ENCODE measurements at regions not wholly inside any gene's neighbourhood (a gene's known extent, or its start where the extent isn't known, plus 50 kb on each side); places are given as distances from the start of the nearest gene placed in this dataset.

DNA sequence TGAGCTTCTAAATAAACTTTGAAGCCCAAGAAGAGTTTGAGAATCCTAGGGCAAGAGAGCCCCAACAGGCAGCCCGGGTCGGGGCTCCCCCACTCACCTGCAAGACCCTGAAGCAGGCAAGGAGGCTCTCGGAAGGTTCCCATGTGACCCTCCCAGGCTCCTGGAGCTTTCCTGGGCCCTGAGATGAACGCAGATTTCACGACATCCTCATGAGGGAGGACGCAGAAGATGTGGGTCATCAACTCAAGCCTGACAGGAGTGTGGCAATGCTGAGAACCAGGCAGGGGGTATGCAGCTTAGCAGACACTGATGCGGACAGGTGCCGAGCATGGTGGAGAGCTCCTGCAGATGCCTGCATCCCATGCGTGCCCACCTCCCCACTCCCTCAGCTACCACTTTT, 184.5 kb upstream of the SLC24A3 start:
- no peak overlapping the region for H3K9ac ChIP-seq (ENCODE audit: control insufficient read depth, extremely low read depth, insufficient read depth, low read length)
- dilution Hi-C loops (cut with MboI; ENCODE audit: extremely low pct_ligation_motif_present, low sequenced_read_pairs), result no loop called here
- H3K27ac ChIP-seq (ENCODE audit: control insufficient read depth, insufficient read depth, low read length), result no peak overlapping the region
- no peaks in the 10 kb centered on the region for H3K27me3 ChIP-seq (ENCODE audit: control insufficient read depth, extremely low read depth, insufficient read depth, low read length)
- no peak for TF ChIP-seq EZH2 (IDR thresholded peaks at IDR 0.05; ENCODE audit: low read length)
- TF ChIP-seq, protein P1, sequence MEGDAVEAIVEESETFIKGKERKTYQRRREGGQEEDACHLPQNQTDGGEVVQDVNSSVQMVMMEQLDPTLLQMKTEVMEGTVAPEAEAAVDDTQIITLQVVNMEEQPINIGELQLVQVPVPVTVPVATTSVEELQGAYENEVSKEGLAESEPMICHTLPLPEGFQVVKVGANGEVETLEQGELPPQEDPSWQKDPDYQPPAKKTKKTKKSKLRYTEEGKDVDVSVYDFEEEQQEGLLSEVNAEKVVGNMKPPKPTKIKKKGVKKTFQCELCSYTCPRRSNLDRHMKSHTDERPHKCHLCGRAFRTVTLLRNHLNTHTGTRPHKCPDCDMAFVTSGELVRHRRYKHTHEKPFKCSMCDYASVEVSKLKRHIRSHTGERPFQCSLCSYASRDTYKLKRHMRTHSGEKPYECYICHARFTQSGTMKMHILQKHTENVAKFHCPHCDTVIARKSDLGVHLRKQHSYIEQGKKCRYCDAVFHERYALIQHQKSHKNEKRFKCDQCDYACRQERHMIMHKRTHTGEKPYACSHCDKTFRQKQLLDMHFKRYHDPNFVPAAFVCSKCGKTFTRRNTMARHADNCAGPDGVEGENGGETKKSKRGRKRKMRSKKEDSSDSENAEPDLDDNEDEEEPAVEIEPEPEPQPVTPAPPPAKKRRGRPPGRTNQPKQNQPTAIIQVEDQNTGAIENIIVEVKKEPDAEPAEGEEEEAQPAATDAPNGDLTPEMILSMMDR (optimal IDR thresholded peaks at IDR 0.05 in 1 of 3, IDR thresholded peaks at IDR 0.05 in 1 of 3, conservative IDR thresholded peaks at IDR 0.05 in 1 of 3; ENCODE audit: extremely low read depth in 1 of 3, insufficient read depth in 2 of 3, low read length in 3 of 3), result no peak
- no peaks in the 10 kb centered on the region for H4K20me1 ChIP-seq (ENCODE audit: control insufficient read depth, extremely low read depth, insufficient read depth, low read length)
- no peak overlapping the region for H2AFZ ChIP-seq (ENCODE audit: control insufficient read depth, low read length)
- no peaks in the 10 kb centered on the region for H3K9me3 ChIP-seq (ENCODE audit: control insufficient read depth, low read depth, low read length)
- no peaks in the 10 kb centered on the region for H3K9me1 ChIP-seq (ENCODE audit: control insufficient read depth, extremely low read depth, insufficient read depth, low read length)
- H3K4me1 ChIP-seq (ENCODE audit: control insufficient read depth, extremely low read depth, insufficient read depth, low read length), result no peaks in the 10 kb centered on the region
- H3K79me2 ChIP-seq (ENCODE audit: control insufficient read depth, insufficient read depth, low read length), result no peaks in the 10 kb centered on the region
- H3K4me2 ChIP-seq (ENCODE audit: control insufficient read depth, extremely low read depth, insufficient read depth, low read depth, low read length), result no peak overlapping the region
- no peaks in the 10 kb centered on the region for H3K36me3 ChIP-seq (ENCODE audit: control insufficient read depth in 2 of 2, extremely low read depth in 1 of 2, insufficient read depth in 2 of 2, low read length in 2 of 2)
- no peak for FAIRE-seq
- no peak for DNase-seq (ENCODE audit: low read depth, low spot score)
- H3K4me3 ChIP-seq (ENCODE audit: control insufficient read depth in 2 of 3, extremely low read depth in 1 of 3, insufficient read depth in 2 of 3, low read depth in 1 of 3, low read length in 3 of 3), result no peak overlapping the region

DNA sequence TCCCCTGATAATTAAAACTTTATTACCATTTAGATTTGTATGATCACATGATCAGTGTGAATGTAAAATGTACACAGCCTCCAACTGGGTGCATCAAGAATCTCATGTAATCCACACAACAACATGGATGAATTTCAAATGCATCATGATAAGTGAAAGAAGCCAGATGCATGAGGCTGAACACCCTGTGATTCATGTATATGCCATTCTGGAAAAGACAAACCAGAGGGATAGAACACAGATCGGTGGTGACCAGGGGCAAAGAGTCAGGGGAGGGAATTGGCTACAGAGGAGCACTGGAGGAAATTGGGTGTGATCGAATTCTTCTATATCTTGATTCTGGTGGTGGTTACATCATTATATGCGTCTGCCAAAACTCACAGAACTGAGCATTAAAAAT, 170.7 kb upstream of the SLC24A3 start:
- Histone ChIP-seq H3K27ac (ENCODE audit: control insufficient read depth, insufficient read depth, low read length) (no peak overlapping the region), H2AFZ (ENCODE audit: control insufficient read depth, low read length) (no peak overlapping the region), H4K20me1 (ENCODE audit: control insufficient read depth, extremely low read depth, insufficient read depth, low read length) (no peaks in the 10 kb centered on the region), H3K9me1 (ENCODE audit: control insufficient read depth, extremely low read depth, insufficient read depth, low read length) (no peaks in the 10 kb centered on the region), H3K4me3 (ENCODE audit: control insufficient read depth in 2 of 3, extremely low read depth in 1 of 3, insufficient read depth in 2 of 3, low read depth in 1 of 3, low read length in 3 of 3) (no peak overlapping the region), H3K79me2 (ENCODE audit: control insufficient read depth, insufficient read depth, low read length) (no peaks in the 10 kb centered on the region), H3K36me3 (ENCODE audit: control insufficient read depth in 2 of 2, extremely low read depth in 1 of 2, insufficient read depth in 2 of 2, low read length in 2 of 2) (no peaks in the 10 kb centered on the region), H3K4me2 (ENCODE audit: control insufficient read depth, extremely low read depth, insufficient read depth, low read depth, low read length) (no peak overlapping the region), H3K9me3 (ENCODE audit: control insufficient read depth, low read depth, low read length) (no peaks in the 10 kb centered on the region), H3K9ac (ENCODE audit: control insufficient read depth, extremely low read depth, insufficient read depth, low read length) (no peak overlapping the region), H3K27me3 (ENCODE audit: control insufficient read depth, extremely low read depth, insufficient read depth, low read length) (no peaks in the 10 kb centered on the region), H3K4me1 (ENCODE audit: control insufficient read depth, extremely low read depth, insufficient read depth, low read length) (peaks cover 2% of the 10 kb centered on the region)
- dilution Hi-C loops (cut with MboI; ENCODE audit: extremely low pct_ligation_motif_present, low sequenced_read_pairs), result no loop called here
- no peak for TF ChIP-seq EZH2 (IDR thresholded peaks at IDR 0.05; ENCODE audit: low read length)
- TF ChIP-seq, protein P1 (optimal IDR thresholded peaks at IDR 0.05 in 1 of 3, IDR thresholded peaks at IDR 0.05 in 1 of 3, conservative IDR thresholded peaks at IDR 0.05 in 1 of 3; ENCODE audit: extremely low read depth in 1 of 3, insufficient read depth in 2 of 3, low read length in 3 of 3), result no peak
- FAIRE-seq, result no peak
- DNase-seq (ENCODE audit: low read depth, low spot score), result no peak
